Stimulated activated CD4-positive, alpha-beta T cell treated with anti-CD3 and anti-CD28 coated beads, Interleukin-12 subunit alpha, Interleukin-12 subunit beta, amount 100 ng/mL, for 4 hours (primary cell): ENCODE measurements at regions not wholly inside any gene's neighbourhood (a gene's known extent, or its start where the extent isn't known, plus 50 kb on each side); places are given as distances from the start of the nearest gene placed in this dataset.
"Not testable (repeated sequence)": the region's sequence is repeated elsewhere in the genome, so short reads cannot be mapped to it uniquely, and the experiment has no call there.

Experiments used
- DNase-seq: peaks from one replicate; pipeline ENCODE4 v3.0.0-alpha.2; 2020

DNA sequence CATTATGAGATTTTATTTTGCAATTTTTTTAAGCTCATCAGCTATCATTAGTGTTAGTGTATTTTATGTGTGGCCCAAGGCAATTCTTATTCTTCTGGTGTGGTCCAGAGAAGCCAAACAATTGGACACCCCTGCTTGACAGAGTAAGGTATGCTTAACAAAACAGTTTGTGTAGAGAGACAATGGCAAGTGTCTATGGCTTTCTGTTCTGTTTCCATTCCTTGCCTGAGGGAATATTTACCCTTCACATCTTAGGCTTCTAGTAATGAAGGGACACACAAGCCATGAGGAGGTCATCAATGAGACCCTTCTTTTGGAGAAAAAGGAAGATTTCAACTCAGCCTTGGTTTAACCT lies 1278.4 kb upstream of the TENM4 start:
- DNase-seq = no peak

DNA sequence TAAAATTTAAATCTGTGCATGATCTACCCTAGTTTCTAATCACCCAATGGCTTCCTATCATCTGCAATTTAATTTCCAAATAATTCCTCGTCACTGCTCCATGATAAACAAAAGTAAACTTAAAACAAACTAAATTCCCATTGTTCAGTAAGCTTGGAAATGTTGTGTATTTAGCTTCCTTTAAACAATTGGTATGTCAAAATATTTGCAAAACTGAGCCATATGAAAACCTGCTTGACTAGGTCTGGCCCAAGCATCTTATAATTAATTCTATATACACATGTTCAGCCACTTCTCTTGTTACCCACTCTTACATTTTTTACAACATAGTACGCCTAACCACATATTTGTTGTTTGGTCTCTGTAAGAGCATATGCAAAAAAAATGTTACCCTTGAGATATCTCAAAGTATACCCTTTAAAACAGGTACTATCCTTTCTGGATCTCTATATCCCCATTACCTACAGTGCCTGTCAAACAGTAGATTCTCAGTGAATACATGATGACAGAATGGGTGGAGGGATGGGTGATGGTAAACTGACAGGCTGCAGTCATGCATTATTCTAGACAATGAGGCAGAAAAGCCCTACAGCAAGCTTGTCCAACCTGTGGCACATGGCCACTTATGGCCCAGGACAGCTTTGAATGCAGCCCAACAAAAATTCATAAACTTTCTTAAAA lies 1277.9 kb upstream of the TENM4 start:
- DNase-seq = no peak

DNA sequence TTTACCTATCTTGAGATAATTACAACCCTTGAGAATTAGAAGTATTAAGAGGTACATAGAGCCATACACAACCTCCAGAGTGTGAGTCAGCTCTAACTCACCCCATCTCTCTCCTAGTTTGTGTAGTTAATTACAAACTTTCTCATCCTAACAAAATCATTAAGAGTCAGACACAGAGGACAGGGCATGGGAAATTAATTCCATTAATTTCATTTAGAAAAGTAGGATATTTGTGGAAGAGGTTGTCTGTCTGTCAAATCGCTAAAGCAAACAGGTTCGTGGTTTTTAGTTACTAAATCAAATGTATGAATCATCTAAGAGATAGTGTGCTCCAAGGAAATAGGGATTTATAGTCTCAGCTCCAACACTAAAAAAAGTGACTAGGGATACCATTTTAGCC lies 1261.4 kb upstream of the TENM4 start:
- DNase-seq = no peak

DNA sequence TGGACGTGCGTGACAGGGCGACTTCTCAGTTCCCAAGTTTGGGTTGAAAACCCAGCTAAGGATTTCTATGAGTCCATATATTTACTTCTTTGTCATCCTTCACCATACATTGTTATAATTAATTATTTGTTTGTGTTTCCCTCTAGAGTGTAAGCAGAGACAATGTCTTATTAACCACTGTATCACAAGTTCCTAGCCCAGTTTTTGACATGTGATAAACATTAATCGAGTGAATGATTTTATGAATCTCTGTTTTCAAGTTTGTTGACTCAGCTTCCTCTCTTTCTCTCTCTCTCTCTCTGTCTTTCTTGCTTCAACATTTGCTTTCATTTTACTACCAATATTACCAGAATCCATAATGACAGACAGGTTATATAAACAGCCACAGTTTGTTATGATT lies 1259.6 kb upstream of the TENM4 start:
- no peak for DNase-seq

DNA sequence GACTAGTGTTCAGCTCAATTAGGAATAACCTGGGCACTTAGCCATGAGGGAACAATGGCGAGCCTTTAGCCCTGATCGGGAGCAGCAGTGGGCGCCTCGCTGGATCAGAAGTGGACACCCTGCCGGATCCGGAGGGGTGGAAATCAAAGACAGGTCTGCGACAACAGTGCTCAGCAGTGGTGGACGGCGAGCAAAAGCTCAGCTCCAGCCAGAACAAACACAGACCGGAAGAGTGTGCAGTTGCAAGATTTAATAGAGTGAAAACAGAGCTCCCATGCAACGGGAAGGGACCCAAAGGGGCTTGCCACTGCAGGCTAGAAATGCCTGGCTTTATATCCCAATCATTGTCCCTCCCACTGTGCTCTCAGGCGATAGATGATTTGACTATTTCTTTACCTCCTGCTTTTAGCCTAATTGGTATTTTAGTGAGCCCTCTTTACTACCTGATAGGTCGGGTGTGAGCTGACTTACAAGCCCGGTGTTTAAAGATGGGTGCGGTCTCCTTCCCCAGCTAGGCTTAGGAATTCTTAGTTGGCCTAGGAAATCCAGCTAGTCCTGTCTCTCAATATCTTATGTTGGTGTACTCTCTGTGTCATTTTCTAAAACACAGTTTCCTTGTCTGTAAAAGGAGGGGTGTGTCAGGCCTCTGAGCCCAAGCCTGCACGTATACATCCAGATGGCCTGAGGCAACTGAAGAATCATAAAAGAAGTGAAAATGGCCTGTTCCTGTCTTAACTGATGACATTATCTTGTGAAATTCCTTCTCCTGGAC lies 1258.8 kb upstream of the TENM4 start:
- not testable (repeated sequence) for DNase-seq

DNA sequence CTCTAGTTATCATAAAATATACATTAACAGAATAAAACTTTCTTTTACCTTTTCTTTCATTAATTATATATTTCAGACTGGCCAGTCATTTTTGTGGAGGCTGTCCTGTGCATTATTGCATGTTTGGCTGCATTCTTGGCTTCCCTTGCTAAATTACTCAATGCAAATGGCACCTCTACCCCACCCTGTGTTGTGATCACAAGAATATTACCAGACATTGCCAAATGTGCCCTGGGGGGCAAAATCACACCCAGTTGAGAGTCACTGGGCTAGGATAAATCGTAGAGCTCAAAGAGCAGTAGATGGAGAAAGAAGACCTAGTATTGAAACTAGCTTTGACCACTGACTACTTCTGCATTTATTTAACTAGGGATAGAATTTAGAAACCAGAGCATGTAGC lies 1257.8 kb upstream of the TENM4 start:
- DNase-seq = no peak

DNA sequence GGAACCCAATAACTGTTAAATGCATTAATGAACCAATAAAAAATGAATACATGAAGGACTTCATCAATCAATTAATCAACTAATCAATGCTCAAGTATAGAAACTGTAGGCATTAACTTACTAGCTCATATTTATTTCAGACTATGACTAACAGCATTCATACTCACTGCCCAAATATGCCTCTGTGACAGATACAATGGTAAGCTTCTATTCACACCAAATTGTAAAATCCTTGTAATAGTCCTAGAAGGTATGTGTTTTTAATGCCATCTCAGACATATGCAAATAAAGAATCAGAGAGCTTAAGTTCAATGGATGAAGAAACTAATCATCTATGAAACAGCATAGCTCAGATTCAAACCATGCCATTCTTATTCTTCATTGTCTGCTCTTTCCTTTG lies 1253.6 kb upstream of the TENM4 start:
- no peak for DNase-seq

DNA sequence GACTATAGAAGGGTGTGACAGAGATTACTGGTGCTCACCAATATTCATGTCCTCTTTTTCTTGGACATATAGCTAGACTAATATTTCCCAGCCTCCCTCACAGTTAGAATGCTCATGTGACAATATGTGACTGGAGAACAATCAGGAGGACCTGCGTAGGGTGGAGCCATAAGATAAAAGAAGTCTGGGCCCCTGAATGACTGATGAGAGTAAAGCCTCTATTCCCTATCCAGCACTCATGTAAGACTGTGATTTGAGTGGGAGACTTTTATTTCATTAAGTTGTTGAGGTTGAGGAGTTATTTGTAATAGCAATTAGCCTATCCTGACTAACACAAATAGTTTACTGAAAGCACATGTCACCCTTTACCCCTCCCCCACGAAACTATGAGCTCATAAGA lies 1247.1 kb upstream of the TENM4 start:
- no peak for DNase-seq

DNA sequence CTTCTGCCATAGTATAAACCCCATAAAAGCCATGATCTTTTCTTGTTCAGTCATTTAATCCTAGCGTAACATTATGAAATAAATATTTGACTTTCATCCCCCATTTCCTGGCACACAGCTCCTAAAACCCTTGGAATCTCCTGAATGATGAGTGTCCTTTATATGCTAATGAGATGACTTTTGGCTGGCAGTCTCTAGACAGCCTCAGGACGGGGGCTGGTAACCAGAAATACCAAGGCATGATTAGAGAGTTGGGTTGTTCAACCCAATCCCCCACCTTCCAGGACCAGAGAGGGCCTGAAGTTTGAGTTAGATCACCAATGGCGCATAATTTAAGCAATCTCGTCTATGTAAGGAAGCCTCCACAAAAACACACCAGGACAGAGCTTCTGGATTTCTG lies 1246.1 kb upstream of the TENM4 start:
- DNase-seq = no peak

DNA sequence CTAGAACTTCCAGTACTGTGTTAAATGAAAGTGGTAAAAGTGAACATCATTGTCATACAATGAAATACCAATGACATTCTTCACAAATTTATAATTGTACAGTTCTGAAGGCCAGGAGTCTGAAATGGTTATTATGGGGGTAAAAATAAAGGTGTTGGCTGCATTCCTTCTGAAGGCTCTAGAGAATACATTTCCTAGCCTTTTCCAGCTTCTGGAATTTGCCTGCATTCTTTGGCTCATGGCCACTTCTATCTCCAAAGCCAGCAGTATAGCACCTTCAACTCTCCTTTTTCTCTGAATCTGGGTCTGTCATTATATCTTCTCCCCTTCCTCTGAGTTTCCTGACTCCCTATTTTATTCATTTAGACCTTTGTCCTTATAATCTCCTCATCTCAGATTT lies 1232.7 kb upstream of the TENM4 start:
- DNase-seq = no peak

DNA sequence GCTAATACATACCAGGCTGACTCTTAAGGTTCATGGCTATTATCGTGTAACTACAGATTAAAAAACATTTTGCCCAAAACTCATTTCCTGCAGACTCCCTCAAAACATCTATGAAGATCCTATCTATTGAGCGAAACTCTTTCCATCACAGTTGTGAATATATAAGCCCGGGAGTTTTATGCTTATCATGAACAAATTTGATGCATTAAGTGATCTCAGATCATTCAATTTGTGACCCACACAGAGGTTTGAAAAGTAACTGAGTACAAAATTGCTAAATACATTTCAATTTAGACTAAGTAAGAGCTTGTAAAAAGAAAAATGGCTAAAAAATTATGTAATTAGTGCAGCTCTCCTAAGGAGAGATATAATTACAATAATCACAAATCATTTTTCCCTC lies 1228.8 kb upstream of the TENM4 start:
- no peak for DNase-seq

DNA sequence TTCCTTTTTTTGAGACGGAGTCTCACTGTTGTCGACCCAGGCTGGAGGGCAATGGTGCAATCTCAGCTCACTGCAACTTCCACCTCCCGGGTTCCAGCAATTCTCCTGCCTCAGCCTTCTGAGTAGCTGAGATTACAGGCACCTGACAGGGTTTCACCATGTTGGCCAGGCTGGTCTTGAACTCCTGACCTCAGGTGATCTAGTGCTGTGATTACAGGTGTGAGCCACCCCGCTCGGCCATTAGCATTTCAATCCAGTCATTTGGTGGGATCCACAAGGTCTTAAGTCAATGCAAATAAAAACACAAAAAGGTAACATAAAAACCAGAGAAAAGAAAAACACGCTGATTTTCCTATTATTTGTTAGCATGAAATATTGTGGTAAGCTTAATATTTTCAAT lies 1227.2 kb upstream of the TENM4 start:
- no peak for DNase-seq

DNA sequence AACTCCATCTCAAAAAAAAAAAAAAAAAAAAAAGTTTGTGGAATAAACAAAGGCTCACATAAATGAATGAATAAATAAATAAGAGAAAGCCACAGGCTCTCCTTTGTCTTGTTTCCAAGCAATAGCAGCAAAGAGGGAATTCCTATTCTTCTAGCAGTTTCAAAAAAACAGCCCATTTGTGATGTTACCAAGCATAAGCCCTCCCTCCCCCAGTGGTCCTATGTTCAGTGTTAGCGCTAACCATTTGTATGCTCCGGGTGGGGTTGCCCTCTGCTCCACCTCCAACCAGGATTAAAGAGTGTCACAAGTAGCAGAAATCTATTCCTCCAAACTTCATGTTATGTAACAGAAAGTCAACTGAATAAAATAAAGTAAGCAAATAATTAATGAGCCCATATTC lies 1215.0 kb upstream of the TENM4 start:
- no peak for DNase-seq

DNA sequence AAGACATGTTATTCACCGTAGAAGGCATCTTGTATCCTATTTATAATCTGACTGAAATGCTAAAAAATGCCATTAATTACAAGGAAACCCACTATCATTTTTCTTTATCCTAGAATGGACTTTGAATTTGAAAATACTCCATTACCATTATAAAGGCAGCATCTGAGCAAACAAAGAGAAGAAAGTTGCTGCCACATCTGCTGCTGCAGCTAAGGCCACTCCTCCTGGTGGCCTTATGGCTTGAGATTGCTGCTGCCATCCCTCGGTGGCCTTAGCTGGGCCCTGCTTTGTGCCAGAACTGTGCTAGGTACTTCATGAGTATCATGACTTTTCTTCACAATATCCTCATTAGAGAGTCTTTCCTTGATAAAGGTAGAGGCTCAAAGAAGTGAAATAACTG lies 1210.1 kb upstream of the TENM4 start:
- DNase-seq = no peak

DNA sequence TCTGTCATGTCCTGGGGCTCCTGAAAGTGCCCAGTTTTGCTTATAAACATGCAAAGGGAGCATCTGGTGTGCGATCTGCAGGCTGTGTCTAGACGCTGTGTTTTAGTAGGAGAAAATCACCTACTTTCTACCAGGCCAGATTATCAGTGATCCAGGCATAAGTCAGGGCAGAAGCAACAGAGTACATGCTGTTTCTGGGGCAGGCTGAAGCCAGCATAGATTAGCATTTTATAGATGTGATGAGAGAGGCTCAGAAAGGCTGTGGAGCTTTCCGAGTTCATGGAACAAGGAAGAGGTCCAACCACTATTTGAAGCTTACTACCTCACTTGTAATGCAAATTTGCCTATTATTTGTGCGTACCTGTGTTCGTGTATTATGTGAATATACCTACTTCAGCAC lies 1208.4 kb upstream of the TENM4 start:
- no peak for DNase-seq

DNA sequence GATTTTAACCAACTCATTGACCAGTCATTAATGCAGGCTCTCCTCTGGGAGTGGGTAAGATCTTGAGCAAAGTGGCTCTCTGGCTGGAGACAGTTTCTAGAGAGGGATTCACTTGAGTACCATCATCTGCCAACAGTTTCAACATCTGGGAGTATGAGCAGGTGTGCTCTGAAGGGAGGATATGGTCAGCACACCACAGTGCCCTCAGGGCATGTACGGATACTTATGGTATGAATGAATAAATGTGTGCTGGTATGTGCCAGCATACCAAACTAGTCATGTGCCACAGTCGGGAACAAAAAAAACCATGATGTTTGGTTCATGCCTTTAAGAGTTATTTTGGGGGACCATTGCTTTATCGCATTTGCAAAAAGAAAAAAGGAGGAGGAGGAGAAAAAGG lies 1197.5 kb upstream of the TENM4 start:
- no peak for DNase-seq

DNA sequence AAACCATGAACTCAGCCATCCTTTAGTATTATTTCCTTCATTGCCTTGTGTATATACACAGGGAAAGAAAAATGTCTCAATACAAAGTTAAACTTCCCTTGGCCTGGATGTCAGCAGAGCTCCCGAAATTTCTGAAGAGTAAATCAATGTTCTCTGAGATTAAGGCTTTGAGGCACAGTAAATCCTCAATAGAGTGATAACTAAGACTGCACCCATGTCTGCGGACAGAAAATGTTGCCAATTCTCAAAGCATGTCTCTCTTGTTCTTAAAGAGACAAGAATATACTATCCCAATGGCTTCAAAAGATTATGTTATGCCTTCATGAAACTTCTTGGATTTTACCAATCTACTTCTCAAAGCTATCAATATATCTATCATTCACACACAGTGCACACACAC lies 1196.7 kb upstream of the TENM4 start:
- DNase-seq = no peak

DNA sequence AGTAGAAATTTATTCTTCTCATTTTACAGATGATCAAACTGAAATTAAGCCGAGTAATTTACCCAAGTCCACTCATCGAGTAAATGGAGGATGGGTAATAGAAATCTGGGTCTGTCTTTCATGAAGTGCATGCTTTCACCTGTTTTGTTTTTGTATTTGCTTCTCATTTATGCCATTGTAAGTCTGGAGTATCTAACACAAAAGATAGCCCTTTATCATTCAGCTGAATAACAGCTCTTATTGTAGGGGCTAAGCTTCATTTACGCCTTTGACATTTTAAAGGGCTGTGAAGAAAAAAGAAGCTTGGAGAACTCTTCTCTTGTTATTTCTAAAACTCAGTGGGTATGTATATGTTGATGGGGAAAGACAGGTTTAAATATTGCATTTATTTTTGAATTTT lies 1196.2 kb upstream of the TENM4 start:
- DNase-seq = no peak

DNA sequence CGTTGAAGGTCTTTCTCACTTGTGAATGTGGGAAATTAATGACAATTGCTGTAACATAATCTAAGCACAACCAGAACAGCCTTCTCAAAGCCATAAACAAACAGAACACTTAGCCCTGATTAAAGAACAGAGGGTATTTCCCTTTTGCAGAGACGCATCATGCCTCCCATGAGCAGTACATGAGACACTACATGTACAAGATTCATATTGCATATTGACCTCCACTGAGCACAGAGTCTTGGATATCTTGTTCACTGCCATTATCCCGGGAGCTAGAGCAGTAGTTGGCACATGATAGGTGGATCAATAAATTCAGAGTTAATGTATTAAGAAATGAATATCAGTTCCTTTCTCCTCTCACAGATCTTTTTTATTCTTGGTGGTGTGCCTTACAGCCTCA lies 1194.3 kb upstream of the TENM4 start:
- no peak for DNase-seq

DNA sequence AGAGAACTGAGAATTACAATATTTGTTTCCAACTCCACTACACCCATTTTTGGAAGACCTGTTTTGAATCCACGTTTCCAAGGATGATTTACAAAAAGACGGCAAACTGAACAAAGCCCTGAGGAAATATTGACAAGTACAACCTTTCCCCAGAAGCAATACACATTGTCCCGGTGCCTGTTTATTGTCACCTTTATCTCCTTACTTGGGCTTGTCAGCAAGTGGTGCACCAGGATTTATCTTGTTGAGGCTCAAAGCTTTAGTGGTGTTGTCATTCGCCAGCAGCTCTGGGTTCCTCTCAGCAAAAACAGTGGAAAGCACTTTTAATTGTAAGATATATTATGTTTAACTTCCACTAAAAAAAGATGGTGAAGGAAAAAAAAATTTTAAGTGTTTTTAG lies 1191.9 kb upstream of the TENM4 start:
- DNase-seq = no peak

DNA sequence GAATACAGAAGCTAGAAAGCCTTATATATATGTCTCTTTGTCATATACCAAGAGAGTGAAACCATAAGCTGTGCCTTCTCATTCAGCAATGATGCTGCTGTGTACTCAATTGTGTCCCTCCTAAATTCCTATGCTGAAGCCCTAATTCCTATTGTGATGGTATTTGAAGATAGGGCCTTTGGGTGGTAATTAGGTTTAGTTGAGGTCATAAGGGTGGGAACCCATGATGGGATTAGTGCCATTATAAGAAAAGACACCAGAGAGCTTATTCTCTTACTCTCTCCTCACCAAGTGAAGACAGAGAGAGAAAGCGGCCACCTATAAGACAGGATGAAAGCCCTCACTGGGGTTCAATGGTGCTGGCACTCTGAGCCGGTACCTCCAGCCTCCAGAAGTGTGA lies 1191.3 kb upstream of the TENM4 start:
- DNase-seq = no peak

DNA sequence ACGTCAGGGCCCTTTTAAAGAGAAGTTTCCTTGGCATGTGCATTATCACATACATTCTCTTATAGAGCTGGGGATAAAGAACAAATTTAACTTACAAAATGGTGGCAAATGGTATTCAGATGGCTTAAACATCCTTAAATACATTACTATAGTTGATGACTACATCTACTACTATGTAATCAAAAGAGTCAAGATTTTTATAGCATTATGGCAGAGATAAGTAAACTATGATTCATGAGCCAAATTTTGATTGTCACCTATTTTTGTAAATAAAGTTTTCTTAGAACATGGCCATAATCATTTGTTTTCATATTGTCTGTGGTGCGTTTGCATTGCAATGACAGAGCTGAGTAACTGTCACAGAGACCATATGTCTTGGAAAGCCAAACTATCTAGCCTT lies 1188.6 kb upstream of the TENM4 start:
- no peak for DNase-seq

DNA sequence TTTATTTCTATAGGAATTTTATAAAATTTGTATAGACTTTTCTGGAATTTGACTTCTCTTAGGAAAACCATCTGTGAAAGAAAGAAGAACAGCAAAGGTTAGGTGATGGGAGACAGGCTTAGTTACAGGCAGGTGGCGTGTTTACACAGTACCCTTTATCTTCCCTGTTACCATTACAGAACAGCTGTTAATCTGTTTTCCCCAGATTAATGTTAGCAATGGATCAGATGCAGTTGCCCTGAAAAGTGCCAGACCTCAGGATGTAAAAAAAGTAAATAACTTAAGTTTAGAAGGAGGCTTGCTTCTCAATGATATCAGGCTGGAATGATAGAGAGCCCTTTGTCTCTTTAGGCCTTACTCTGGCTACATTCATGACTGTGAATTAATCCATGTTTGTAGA lies 1186.5 kb upstream of the TENM4 start:
- no peak for DNase-seq

DNA sequence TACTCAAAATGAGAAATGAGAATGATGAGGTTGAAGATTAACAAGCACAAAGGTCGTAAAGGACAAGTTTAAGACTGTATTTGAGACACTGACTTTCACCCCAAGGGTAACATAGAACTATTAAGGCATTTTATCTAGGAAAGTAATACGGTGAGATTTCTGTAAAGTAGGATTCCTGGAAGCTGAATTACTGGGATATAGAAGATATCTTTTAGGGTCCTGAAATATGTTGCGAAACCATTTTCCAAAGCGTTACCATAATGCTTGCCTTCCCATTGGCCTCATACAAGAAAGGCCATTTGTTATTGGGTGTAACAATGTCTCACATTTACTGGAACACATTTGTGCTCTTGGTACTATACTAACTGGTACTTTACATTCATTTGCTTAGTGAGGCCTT lies 1185.9 kb upstream of the TENM4 start:
- DNase-seq = no peak

DNA sequence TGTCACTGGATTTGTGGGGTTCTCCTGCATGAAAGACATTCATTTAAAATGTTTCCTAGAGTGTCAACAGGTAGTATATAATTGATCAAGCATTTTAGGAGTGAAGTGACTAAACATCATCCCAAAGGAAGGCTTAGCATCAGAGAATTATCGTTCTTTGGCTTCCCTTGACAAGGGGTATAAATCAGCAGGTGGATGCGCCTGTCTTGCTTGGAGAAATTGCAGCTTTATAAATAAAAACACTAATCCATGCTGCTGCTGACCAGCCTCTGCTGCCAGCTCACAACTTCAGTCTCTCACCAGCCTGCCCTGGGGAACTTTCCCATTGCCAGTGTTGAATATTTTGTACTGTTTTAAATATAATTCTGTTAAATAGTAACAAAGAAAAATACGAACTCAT lies 1184.7 kb upstream of the TENM4 start:
- DNase-seq = no peak
